Choroid plexus epithelial cell (primary cell): ENCODE measurements at regions not wholly inside any gene's neighbourhood (a gene's known extent, or its start where the extent isn't known, plus 50 kb on each side); places are given as distances from the start of the nearest gene placed in this dataset.
"Not testable (repeated sequence)": the region's sequence is repeated elsewhere in the genome, so short reads cannot be mapped to it uniquely, and the experiment has no call there.

Source experiments
- DNase-seq: peaks from one replicate; pipeline ENCODE4 v3.0.0-alpha.2; 2010; ENCODE audit warnings: low read depth
- H3K4me3 ChIP-seq: 2 replicates; pipeline ENCODE4 v1.5.1; 2011; ENCODE audit warnings: low read depth, mild to moderate bottlenecking, control low read depth, low read length, moderate library complexity
- TF ChIP-seq, protein P1 (sequence below): conservative IDR thresholded peaks from 2 replicates; pipeline ENCODE4 v1.5.1; 2011; ENCODE audit warnings: low read depth, mild to moderate bottlenecking, control low read depth, inconsistent platforms, low read length, moderate library complexity

DNA sequence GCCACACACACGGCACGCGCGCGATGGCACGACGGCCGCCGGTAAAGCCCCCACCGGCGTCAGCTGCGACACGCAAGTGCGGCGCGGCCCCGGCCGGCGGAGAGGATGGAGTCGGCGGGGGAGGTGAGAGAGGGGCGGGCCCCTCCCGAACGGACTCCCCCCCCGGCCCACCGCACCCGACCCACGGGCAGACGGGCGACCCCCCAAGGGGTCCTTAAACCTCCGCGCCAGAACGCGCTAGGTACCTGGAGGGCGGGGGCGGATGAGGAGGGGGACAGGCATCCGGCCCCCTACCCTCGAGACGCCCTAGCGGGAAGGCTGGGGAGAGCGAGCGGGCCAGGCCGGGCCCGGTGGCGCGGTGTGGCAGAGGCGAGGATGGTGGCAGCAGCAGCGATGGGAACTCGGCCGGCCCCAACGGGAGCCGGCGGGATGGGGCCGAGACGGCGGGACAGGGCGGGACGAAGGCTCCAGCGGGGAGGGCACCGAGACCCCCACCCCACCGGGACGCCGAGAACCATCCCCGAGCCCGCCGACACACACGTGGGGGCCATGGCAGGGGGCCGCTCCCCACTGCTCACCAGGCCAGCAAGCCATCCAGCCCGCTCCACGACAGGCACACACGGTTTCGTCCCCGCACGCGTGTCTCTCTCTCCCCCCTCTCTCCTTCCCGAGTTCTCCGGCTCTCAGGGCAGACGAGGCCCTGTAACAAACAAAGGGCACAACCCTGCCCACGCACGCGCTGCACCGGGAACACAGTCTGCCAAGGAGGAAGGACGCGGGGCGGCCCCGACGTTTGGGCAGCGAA, 1515.4 kb upstream of the DEFB115 start:
- no peak for DNase-seq
- H3K4me3 ChIP-seq: no peak overlapping the region
- TF ChIP-seq, protein P1, sequence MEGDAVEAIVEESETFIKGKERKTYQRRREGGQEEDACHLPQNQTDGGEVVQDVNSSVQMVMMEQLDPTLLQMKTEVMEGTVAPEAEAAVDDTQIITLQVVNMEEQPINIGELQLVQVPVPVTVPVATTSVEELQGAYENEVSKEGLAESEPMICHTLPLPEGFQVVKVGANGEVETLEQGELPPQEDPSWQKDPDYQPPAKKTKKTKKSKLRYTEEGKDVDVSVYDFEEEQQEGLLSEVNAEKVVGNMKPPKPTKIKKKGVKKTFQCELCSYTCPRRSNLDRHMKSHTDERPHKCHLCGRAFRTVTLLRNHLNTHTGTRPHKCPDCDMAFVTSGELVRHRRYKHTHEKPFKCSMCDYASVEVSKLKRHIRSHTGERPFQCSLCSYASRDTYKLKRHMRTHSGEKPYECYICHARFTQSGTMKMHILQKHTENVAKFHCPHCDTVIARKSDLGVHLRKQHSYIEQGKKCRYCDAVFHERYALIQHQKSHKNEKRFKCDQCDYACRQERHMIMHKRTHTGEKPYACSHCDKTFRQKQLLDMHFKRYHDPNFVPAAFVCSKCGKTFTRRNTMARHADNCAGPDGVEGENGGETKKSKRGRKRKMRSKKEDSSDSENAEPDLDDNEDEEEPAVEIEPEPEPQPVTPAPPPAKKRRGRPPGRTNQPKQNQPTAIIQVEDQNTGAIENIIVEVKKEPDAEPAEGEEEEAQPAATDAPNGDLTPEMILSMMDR: no peak

GRCh38 chr20:29742699-29743100, 1514.8 kb upstream of the DEFB115 start:
- H3K4me3 ChIP-seq: no peak overlapping the region
- DNase-seq: no peak
- TF ChIP-seq, protein P1: no peak

GRCh38 chr20:29743101-29743931, 1514.1 kb upstream of the DEFB115 start:
- TF ChIP-seq, protein P1: no peak
- H3K4me3 ChIP-seq: no peak overlapping the region
- DNase-seq: no peak

DNA sequence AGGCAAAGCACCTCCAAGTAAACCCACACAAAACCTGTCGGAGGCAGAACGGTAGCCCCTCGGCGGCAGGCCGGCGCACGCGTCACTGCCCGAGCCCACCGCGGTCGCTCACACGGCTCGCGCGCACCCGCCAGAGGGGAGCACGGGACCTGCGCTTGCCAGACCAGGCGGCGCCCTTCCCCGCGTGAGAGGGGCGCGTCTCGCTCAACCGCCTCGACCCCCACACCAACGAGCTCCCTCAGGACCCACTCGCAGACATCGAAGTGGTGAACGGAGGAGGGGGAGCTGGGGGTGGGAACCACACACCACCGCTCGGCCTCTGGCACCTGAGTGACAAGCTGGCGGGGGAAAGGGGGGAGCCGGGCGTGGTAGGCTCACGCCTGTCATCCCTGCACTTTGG, 1513.4 kb upstream of the DEFB115 start:
- DNase-seq: no peak
- H3K4me3 ChIP-seq: no peak overlapping the region
- TF ChIP-seq, protein P1: no peak

DNA sequence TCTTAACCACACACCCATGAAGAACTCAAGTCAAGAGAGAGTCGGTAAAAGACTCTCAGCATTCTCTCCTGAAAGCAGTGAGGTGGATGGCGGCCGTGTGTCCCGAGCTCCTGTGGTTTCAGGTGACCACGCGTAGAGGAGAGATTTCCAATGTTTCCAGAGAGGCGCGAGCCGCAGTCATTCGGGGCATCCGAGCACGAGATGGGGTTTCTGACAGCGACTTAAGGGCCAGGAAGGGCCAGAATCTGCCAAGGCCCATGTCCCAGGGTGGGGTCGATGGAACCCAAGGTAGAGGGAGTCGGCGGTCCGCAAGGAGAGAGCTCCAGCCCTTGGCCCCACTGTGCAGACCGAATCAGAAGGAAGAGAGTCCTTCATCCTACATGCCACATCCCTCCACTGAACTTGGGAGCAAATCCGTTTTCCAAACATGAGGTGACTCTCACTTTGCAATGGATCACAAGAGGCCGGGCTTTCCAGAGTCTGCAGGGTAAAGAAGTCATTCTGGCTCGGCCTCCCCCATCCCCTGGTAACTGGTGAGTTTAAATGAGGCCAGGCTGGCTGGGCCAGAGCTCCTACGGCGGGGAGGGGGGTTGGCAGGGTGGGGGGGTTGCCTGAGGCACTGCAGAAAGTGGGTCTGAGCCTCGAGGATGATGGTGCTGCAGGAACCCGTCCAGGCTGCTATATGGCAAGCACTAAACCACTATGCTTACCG, 1511.8 kb upstream of the DEFB115 start:
- not testable (repeated sequence) for DNase-seq, H3K4me3 ChIP-seq

DNA sequence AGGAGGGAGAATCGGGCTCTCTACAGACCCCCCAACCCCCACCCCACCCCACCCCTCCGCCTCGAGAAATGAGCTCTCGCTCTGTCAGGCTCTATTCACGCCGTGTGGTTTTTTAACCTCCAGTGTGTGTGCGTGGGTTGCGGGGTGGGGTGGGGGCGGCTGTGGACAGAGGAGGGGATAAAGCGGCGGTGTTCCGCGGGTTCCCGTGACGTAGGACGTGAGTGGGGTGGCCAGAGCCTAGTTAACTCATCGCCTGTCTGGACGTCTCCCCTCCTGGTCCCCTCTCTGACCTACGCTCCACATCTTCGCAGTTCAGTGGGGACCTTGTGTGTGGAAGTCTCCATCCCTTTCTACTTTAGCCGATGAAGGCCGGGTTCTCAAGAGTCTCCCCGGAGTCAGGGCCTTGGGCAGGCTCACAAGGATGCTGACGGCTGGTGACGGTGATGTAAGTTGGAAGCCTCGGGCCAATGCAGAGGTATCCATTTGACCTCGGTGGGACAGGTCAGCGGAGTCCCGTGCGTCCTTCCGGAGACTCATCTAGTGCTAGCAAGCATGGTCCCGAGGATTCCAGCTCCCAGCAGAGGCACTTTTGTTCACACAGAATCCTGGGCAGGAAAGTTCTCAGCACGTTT, 1507.1 kb upstream of the DEFB115 start:
- DNase-seq: no peak
- TF ChIP-seq, protein P1: no peak
- no peak overlapping the region for H3K4me3 ChIP-seq

DNA sequence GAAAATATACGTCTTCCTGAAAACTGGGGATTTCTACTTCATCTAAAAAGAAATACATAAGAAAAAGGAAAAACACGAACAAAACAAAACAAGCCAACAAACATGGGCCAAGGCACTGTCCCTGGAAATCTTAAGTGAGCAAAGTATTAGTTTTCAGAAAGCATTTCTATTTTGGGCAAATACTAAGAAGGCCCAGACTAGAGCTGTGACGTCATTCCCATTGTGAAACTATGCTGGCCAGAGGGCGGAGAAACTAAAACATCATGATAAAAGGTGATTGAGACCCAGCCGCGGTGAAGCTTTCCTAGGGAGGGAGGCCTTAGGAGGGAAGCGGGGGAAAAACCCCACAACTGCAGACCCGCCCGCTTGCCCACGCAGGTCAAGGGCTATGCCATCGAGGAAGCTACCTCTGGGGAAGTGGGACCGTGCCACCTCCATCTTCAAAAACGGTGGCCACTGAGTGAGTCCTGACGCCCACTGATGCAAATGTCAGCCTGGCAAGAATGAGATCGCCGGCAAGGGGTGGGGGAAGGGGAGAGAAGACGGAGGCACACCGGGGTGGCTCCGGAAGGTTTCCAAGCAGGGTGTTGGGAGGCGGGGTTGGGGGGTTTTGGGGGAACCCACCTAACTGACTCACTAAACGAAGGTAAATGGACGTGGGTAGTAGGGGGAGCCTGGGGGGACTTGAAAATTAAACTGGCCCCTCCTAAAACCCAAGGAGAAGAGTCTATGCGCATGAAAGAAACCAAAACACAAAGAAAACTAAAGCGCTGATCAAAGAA, 1504.6 kb upstream of the DEFB115 start:
- DNase-seq, H3K4me3 ChIP-seq: not testable (repeated sequence)

DNA sequence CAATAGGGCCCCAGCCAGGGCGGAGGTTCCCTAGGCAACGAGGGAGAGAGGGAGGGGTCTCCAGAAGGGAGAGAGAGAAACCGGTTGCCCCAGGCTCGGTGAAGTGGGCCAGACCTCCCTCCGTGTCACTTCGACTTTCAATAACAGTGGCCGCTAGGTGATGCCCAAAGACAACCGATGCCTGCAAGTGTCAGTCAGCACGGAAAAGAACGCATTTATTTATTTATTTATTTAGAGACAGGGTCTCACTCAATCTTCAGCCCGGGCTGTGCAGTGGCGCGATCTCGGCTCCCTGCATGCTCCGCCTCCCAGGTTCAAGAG, 1504.1 kb upstream of the DEFB115 start:
- not testable (repeated sequence) for DNase-seq, H3K4me3 ChIP-seq

GRCh38 chr20:29753879-29754278, 1503.6 kb upstream of the DEFB115 start:
- DNase-seq, H3K4me3 ChIP-seq: not testable (repeated sequence)

- not testable (repeated sequence) for DNase-seq, H3K4me3 ChIP-seq
Observed at GRCh38 chr20:29755854-29756498, 1501.5 kb upstream of the DEFB115 start.
